GM12878 (cell line): ENCODE measurements at regions not wholly inside any gene's neighbourhood (a gene's known extent, or its start where the extent isn't known, plus 50 kb on each side); places are given as distances from the start of the nearest gene placed in this dataset.

ENCODE experiments used
- CTCF ChIP-seq, 3 experiments: IDR thresholded peaks in 2 of 3; conservative IDR thresholded peaks in 1 of 3; 2 replicates each; pipeline ENCODE4 v1.5.1; 2011; ENCODE audit warnings: low read depth in 3 of 3, low read length in 3 of 3, mild to moderate bottlenecking in 3 of 3, control low read depth in 2 of 3, moderate library complexity in 2 of 3, inconsistent platforms in 1 of 3, mixed read lengths in 1 of 3; ENCODE audit not compliant: control insufficient read depth in 2 of 3, insufficient read depth in 1 of 3; ENCODE audit errors: extremely low read depth in 1 of 3
- MTA3 ChIP-seq: IDR thresholded peaks from 2 replicates; pipeline ENCODE4 v1.6.1; 2012; ENCODE audit warnings: low read length, inconsistent platforms, borderline replicate concordance
- NR2C2 ChIP-seq: IDR thresholded peaks from 2 replicates; pipeline ENCODE4 v1.6.1; 2011; ENCODE audit warnings: borderline replicate concordance, low read depth; ENCODE audit not compliant: control insufficient read depth, insufficient read length

- TF ChIP-seq CTCF (IDR thresholded peaks at IDR 0.05 in 2 of 3, conservative IDR thresholded peaks at IDR 0.05 in 1 of 3; ENCODE audit: control insufficient read depth in 2 of 3, extremely low read depth in 1 of 3, insufficient read depth in 1 of 3, low read depth in 3 of 3, low read length in 3 of 3) (no peak), MTA3 (no peak), NR2C2 (no peak)
Observed at GRCh38 chr10:78785066-78785465, 283.7 kb upstream of the ZMIZ1 start.
